GM18868 (cell line): ENCODE measurements at regions not wholly inside any gene's neighbourhood (a gene's known extent, or its start where the extent isn't known, plus 50 kb on each side); places are given as distances from the start of the nearest gene placed in this dataset.

ENCODE experiments used
- ATAC-seq: cut with Tn5 transposase; IDR thresholded peaks from one replicate; pipeline ENCODE4 v1.9.1; 2021; ENCODE audit warnings: mild to moderate bottlenecking, moderate library complexity; ENCODE audit not compliant: unreplicated experiment

DNA sequence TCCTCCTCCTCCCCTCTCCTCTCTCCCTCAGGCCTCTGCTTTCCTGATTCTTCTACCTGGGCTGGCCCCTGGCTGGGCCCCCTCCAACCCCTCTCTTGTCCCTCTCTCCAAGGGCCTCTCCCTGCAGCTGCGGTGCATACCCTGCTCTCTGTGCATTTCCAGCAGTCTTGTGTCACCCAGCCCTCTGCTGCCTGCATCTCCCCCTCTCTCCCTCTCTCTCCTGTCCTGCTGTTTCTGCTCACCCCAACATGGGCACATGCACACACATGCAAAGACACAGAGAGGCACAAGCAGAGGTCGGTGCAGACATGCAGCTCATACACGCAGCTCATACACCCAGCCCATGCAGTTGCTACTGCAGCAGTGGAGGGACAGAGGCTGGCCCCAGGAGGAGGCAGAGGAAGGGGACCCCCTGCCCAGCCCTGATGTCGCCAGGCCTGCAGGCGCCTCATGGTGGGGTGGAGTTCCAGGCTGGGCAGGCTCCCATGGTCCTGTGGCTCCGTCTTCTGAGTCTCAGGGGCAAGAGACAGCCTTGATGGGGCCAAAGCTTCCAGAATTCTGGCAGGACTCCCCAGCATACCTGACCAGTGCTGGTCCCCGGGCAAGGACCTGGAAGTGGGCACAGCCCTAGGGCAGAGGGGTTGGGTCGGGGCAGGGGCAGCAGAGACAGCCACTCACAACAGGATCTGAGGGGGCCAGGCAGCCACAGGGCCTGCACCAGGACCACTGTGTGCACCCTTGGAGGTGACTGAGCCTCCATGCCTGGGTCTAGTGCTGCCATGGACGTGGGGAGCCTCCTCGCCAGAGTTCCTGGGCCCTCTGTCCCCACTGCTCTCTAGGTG lies 216.9 kb downstream of the C9orf50 start:
- no peak for ATAC-seq

DNA sequence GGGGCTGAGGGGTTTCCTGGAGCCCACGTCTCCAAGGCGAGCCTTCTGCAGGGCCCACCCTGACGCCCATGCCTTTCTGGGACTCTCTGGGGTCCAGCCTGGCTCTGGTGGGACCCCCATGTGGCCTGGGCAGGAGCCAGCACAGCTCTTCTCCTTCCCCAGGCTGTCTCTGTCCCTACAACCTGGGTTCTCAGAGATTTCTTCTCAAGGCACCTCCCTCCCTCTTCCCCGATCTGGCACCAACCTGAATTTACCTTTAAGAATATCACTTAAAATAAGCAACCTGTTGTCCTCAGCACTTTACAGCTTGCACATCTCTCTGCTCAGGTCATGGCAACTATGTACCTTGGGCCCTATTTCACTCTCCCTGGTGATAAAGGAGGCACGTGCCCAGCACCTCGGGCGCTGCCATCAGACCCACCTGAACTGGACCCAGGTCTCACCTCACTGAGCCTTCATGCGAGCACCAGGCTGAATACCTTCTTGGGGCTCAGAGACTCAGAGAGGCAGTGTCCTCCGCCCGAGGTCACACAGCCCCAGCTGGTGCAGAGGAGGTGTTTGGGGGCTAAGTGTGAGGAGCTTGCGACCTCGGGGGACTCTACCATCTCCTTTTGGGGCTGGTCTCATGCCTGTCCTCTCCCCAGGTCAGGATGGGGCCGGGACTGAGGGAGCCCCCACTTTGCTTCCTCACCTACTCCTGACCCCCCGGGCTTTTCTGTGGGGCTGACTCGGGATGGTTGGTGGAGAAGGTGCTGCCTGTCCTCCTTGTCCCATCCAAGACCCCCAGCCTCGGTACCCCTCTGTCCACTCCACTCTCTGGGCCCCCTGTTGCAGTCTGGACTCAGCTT lies 217.7 kb downstream of the C9orf50 start:
- ATAC-seq: no peak

DNA sequence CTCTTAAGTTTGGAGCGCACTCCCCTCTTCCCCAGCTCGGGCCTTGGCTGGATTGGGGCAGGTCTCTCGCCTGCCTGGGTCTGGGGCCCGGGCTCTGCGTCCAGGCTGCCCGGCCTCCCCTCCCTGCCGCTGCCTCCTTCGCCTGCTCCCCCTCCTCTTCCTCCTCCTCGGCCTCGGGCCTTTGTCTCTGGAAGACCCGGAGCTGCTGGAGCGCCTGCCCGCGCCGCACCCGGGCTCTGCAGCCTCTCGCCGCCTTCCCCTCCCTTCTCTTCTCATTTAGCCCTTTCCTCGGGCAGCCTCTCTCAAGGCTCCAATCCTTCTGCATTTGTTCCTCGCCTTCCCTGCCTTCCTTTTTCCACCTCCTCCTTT lies 218.5 kb downstream of the C9orf50 start:
- ATAC-seq: no peak

DNA sequence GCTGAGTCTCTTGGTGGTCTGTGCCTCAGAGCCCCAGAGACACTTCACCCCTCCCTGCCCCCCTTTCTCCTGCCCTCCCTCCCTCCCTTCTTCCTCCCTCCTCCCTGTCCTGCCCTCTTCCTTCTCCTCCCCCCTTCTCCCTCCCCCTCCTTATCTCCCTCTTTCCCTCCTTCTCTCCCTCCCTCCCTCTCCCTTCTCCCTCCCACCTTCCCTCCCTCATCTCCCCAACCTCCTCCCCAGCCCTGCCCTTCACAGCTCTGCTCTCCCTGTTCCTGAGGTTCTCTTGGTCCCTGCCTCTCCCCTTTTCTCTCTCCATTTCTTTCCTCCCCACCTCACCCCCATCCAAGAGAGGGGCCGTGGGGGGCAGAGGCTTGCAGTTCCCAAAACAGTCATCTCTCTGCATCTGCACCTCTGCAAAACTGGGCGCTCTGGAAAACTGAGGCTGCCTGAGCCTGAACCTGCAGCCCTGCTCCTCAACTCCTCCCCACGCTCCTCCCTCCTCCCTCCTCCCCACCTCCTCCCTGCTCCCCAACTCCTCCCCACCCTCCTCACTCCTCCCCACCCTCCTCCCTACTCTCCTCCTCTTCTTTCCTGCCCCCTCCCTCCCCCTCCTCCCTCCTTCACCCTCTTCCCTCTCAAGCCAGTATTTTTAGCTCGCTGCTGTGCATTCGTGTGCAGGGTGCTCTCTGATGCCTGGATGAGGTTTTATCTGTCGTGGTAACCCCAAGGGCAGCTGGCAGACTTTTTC lies 219.1 kb downstream of the C9orf50 start:
- no peak for ATAC-seq

GRCh38 chr9:129400971-129401622 lies 219.8 kb downstream of the C9orf50 start:
- ATAC-seq: no peak

GRCh38 chr9:129400001-129400970 lies 220.6 kb downstream of the C9orf50 start:
- ATAC-seq: no peak

- no peak for ATAC-seq
Observed at GRCh38 chr9:129399634-129399990, 221.3 kb downstream of the C9orf50 start.

DNA sequence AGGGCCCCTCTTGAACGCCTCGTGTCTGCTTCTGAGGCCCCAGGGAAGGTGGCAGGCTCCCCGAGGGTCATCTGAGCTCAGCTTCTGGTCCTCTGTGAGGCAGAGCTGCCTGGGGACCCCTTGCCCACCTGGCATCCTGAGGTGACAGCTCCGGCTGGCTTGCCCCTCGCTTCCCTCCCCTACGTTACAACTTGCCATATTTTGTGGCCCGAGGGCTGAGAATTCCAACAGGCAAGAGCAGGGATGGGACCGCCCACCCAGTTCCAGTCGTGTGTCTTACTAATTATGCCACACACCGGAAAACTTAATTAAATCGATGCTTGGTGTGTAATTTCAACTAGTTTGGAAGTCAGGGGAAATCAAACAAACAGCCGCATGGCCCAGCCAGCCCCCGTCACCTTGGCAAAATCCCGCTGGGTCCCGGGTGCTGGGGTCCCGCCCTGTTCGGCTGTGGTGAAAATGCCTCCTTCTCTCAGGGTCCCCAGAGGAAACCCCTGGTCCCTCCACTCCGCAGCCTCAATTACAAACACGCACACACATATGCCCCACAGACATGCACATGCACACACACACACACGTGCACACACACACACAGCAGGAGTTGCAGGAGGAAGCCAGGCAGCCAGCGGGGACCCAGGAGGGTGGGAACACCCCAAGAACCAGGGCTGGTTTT lies 221.0 kb upstream of the IER5L start:
- ATAC-seq: no peak

- ATAC-seq: no peak
Observed at GRCh38 chr9:129398101-129398960, 220.3 kb upstream of the IER5L start.

DNA sequence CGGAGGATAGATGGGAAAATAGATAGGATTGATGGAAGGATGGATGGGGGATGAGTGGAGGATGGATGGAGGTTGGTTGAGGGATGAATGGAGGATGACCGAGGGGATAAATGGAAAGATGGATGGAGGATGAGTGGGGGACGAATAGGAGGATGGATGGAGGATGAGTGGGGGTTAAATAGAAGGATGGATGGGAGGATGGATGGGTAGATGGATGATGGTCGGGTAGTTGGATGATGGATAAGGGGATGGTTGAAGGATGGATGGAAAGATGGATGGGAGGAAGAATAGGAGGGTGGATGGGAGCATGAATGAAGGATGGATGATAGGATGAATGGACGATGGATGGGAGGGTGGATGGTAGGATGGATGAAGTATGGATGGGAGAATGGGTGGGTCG lies 219.3 kb upstream of the IER5L start:
- no peak for ATAC-seq

GRCh38 chr9:129396365-129396708 lies 218.3 kb upstream of the IER5L start:
- ATAC-seq: no peak

DNA sequence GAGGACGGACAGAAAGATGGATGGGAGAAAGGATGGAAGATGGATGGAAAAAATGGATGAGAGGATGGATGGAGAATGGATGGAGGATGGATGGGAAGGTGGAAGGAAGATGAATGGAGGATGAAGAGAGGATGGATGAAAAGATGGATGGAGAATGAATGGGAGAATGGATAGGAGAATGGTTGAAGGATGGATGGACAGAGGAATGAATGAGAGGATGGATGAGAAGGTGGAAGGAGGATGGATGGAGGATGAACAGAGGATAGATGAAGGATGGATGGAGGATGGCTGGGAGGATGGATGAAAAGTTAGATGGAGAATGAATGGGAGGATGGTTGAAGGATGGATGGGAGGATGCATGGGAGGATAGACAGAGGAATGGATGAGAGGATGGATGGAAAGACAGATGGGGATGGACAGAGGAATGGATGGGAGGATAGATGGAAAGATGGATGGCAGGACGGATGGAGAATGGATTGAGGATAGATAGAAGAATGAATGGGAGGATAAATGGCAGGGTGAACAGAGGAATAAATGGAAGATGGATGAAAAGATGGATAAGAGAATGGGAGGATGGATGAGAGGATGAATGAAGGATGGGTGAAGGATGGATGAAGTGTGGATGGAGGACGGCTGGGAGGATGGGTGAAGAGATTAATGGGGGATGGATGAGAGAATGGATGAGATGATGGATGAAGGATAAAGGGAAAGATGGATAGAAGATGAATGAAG lies 217.7 kb upstream of the IER5L start:
- no peak for ATAC-seq

- ATAC-seq: no peak
Observed at GRCh38 chr9:129394886-129395279, 216.8 kb upstream of the IER5L start.

DNA sequence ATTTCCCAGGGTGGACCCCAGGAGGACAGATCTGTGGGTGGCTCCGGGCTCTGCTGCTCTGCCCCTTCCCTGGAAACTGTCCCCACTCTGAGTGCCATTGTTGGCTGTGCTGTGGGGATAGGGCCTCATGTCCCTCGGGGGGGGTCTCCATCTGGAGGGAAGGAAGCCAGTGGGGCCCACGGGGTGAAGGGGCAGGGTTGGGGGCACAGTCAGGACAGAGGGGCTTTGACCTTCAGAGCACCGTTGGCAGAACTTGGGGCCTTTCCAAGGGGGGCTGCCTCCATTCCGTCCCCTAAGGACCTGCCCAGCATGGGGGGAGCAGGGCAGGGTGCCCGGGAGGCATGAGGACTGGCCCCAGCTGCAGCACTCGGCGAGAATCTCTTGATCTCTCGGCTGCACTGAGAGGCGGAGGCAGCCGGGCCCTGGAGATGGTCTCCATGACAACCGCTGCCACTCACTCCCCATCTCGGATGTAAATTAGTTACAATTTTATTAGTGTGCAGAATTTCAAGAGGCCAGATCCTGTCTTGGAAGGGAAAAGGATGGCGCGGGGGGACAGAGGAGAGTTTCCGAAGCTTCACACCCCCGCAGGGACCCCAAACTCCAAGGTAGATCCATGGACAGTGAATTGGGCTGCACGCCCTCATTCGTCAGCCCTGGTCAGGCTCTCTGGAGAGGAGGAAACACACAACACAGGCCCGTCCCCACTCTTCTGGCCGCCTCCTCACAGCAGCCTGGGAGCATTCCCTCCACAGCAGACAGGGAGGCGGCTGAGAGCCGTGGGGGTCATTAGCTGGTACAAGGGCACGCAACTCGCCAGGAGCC lies 216.2 kb upstream of the IER5L start:
- ATAC-seq: no peak

GRCh38 chr9:129393064-129393463 lies 215.0 kb upstream of the IER5L start:
- ATAC-seq: no peak

DNA sequence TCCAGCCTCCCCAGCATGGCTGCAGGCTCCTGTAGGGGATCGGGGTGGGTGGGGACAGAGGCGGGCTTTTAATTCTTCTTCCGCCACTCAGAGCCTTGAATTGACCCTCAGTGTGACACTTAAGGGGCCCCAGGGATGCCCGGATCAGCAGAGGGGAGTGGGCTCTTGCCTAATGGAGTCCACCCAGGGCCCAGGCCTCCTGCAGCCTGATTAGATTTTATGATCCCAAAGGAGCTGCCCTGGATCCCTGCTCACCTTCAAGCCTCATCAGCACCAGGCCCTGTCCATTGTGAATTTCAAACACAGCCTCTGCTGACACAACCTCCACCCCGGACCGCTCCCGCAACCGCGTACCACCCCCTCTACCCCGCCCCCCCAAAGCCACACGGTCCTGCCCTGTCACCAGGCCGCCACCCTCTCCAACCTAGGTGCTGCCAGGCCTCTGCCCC lies 214.1 kb upstream of the IER5L start:
- ATAC-seq: no peak

DNA sequence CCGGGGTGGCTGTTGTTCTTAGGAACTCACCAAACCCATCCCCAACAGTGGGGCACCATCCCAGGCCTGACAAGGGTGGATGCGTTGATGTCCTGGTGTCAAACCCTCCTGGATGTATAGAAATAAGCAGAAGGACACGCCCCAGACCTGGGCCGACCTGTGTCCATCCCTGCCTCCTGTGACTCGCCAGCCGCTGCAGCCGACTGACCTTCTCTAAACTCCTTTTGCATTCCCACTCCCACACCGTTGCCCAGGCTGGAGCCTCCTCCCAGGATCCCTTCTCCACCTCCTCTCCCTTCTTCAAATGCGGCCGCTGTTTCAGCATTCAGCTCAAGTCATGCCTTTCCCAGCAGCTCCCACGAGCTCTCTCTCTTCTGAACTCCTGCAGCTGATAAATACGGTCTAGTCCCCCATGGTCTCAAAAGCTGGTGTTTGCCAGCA lies 213.2 kb upstream of the IER5L start:
- ATAC-seq: no peak
